ENCODE measurements at regions not wholly inside any gene's neighbourhood (a gene's known extent, or its start where the extent isn't known, plus 50 kb on each side); places are given as distances from the start of the nearest gene placed in this dataset.

GRCh38 chr22:48259991-48260670 lies 1497.7 kb downstream of the TBC1D22A start:
- intact Hi-C loops (cut with micrococcal nuclease), result no loop called here
- Mint-ChIP-seq H3K4me1 (peaks cover 0 to 5% of the 10 kb centered on the region in 2 donors), H3K27ac (no peak overlapping the region), H3K36me3 (no peaks in the 10 kb centered on the region), H3K9me3 (no peaks in the 10 kb centered on the region), H3K27me3 (ENCODE audit: low read depth in 2 of 2) (peaks cover 5 to 19% of the 10 kb centered on the region in 2 donors), H3K4me3 (no peak overlapping the region)
- no peak for DNase-seq
- Histone ChIP-seq H3K9me3 (ENCODE audit: control insufficient read depth, insufficient read depth, low read length) (no peaks in the 10 kb centered on the region), H3K4me3 (ENCODE audit: low read length) (no peak overlapping the region), H3K27me3 (ENCODE audit: control insufficient read depth, insufficient read depth, low read length) (peaks cover 3% of the 10 kb centered on the region), H3K27ac (ENCODE audit: low read length) (no peak overlapping the region), H3K4me1 (ENCODE audit: control insufficient read depth, insufficient read depth, low read length) (no peaks in the 10 kb centered on the region), H3K36me3 (ENCODE audit: control insufficient read depth, insufficient read depth, low read length) (no peaks in the 10 kb centered on the region)
- no peak for TF ChIP-seq CTCF (IDR thresholded peaks at IDR 0.05)
- ATAC-seq, result no peak
- WGBS (ENCODE audit: insufficient coverage), result 91% methylated on average over 8 of the region's 8 CpGs

GRCh38 chr22:48258811-48259210 lies 1496.4 kb downstream of the TBC1D22A start:
- no peaks in the 10 kb centered on the region for H3K9me3 ChIP-seq (ENCODE audit: control insufficient read depth, insufficient read depth, low read length)
- intact Hi-C loops (cut with micrococcal nuclease), result no loop called here
- H3K4me3 Mint-ChIP-seq, result no peak overlapping the region
- no peak for DNase-seq
- 92% methylated on average over 8 of the region's 8 CpGs for WGBS (ENCODE audit: insufficient coverage)
- H3K27me3 ChIP-seq (ENCODE audit: control insufficient read depth, insufficient read depth, low read length), result no peaks in the 10 kb centered on the region
- H3K36me3 Mint-ChIP-seq, result no peaks in the 10 kb centered on the region
- no peaks in the 10 kb centered on the region for H3K4me1 ChIP-seq (ENCODE audit: control insufficient read depth, insufficient read depth, low read length)
- ATAC-seq, result no peak
- H3K9me3 Mint-ChIP-seq, result no peaks in the 10 kb centered on the region
- H3K4me3 ChIP-seq (ENCODE audit: low read length), result no peak overlapping the region
- H3K27ac ChIP-seq (ENCODE audit: low read length), result no peak overlapping the region
- H3K27me3 Mint-ChIP-seq (ENCODE audit: low read depth in 2 of 2), result peaks cover 18 to 32% of the 10 kb centered on the region in 2 donors
- no peaks in the 10 kb centered on the region for H3K36me3 ChIP-seq (ENCODE audit: control insufficient read depth, insufficient read depth, low read length)
- H3K4me1 Mint-ChIP-seq, result peaks cover 0 to 5% of the 10 kb centered on the region in 2 donors
- H3K27ac Mint-ChIP-seq, result no peak overlapping the region
- TF ChIP-seq CTCF (IDR thresholded peaks at IDR 0.05), result no peak

DNA sequence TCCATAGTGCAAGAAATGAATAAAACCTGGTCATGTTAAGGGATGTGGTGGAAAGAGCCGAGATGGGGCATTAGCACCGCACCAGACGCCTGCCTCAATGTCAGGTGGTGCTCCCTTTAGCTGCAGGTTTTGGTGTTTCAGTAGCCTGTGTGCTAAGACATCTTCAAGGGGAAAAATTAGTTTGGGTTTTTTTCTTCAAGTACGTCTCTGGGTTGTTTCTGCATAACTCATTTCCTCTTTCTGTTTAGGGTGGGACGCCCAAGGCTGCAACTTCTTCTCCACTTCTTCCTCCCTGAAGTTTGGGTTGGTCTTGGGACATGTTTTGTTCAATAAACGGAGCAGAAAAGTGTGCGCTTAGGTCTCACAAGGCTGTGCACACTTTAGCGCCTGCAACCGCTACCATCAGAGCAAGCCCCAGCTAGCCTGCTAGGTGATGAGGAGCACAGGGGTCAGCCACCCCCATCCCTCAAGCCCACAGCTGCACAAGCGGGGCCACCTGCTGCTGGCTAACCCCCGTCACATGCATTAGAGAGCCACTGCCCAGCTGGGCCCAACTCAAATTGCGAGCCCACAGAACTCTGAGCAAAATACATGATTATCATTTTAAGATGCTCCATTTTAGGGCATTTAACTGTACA lies 1495.7 kb downstream of the TBC1D22A start:
- H3K4me3 ChIP-seq (ENCODE audit: low read length), result no peak overlapping the region
- H3K27me3 ChIP-seq (ENCODE audit: control insufficient read depth, insufficient read depth, low read length), result no peaks in the 10 kb centered on the region
- no peak for TF ChIP-seq CTCF (IDR thresholded peaks at IDR 0.05)
- Mint-ChIP-seq H3K4me3 (no peak overlapping the region), H3K4me1 (peaks cover 0 to 5% of the 10 kb centered on the region in 2 donors), H3K27me3 (ENCODE audit: low read depth in 2 of 2) (peaks cover 23 to 38% of the 10 kb centered on the region in 2 donors), H3K27ac (no peak overlapping the region), H3K9me3 (no peaks in the 10 kb centered on the region), H3K36me3 (no peaks in the 10 kb centered on the region)
- DNase-seq (no peak), ATAC-seq (no peak)
- intact Hi-C loops (cut with micrococcal nuclease), result no loop called here
- no peak overlapping the region for H3K27ac ChIP-seq (ENCODE audit: low read length)
- H3K36me3 ChIP-seq (ENCODE audit: control insufficient read depth, insufficient read depth, low read length), result no peaks in the 10 kb centered on the region
- H3K4me1 ChIP-seq (ENCODE audit: control insufficient read depth, insufficient read depth, low read length), result no peaks in the 10 kb centered on the region
- H3K9me3 ChIP-seq (ENCODE audit: control insufficient read depth, insufficient read depth, low read length), result no peaks in the 10 kb centered on the region
- WGBS (ENCODE audit: insufficient coverage), result 70% methylated on average over 10 of the region's 12 CpGs
